Common myeloid progenitor, CD34-positive (primary cell): ENCODE measurements at regions not wholly inside any gene's neighbourhood (a gene's known extent, or its start where the extent isn't known, plus 50 kb on each side); places are given as distances from the start of the nearest gene placed in this dataset.

ENCODE experiments used
- CTCF ChIA-PET: fragments of 350-600 bp; sonication (Branson Sonifier 250); formaldehyde crosslinking; loops from one replicate; lab custom pipeline; 2021; ENCODE audit warnings: antibody characterized with exemption; lab: Charles Lee
- POLR2A ChIA-PET: fragments of 350-600 bp; sonication (Branson Sonifier 250); formaldehyde crosslinking; loops from one replicate; lab custom pipeline; 2021; ENCODE audit warnings: antibody characterized with exemption; lab: Charles Lee
- DNase-seq, 3 donors: peaks; one replicate each; pipeline versions ENCODE4 v3.0.0 to v3.0.0-alpha.2; 2013
- H3K27ac ChIP-seq, 2 experiments: 1 replicate in 1 of 2; 2 replicates in 1 of 2; pipeline ENCODE4 v1.7.0; 2013; ENCODE audit warnings: inconsistent platforms in 2 of 2, low read length in 2 of 2, mild to moderate bottlenecking in 2 of 2, low read depth in 1 of 2, moderate library complexity in 1 of 2; ENCODE audit not compliant: severe bottlenecking in 2 of 2, insufficient read depth in 1 of 2, poor library complexity in 1 of 2
- H3K27me3 ChIP-seq, 5 experiments: replicated peaks in 2 of 5; 1 replicate in 3 of 5; 2 replicates in 2 of 5; pipeline versions ENCODE4 v1.6.1 to v1.7.0; 2013; ENCODE audit warnings: low read length in 4 of 5, mild to moderate bottlenecking in 2 of 5, moderate library complexity in 2 of 5, inconsistent platforms in 1 of 5; ENCODE audit not compliant: insufficient read depth in 5 of 5, control insufficient read depth in 4 of 5
- H3K36me3 ChIP-seq, 4 experiments: 1 replicate in 2 of 4; 2 replicates in 2 of 4; pipeline versions ENCODE4 v1.6.1 to v1.7.0; 2013; ENCODE audit warnings: low read length in 3 of 4, control low read depth in 1 of 4, mild to moderate bottlenecking in 1 of 4; ENCODE audit not compliant: control insufficient read depth in 4 of 4, insufficient read depth in 4 of 4
- H3K4me1 ChIP-seq, 4 experiments: 1 replicate in 3 of 4; 2 replicates in 1 of 4; pipeline versions ENCODE4 v1.6.1 to v1.7.1; 2013; ENCODE audit warnings: low read length in 3 of 4, mild to moderate bottlenecking in 3 of 4, control low read depth in 1 of 4, inconsistent platforms in 1 of 4, moderate library complexity in 1 of 4; ENCODE audit not compliant: control insufficient read depth in 4 of 4, insufficient read depth in 4 of 4; ENCODE audit errors: control extremely low read depth in 1 of 4
- H3K4me3 ChIP-seq, 7 experiments: 1 replicate in 4 of 7; 2 replicates in 3 of 7; pipeline versions ENCODE4 v1.5.1 to v1.7.0; 2013; ENCODE audit warnings: mild to moderate bottlenecking in 7 of 7, low read length in 6 of 7, moderate library complexity in 6 of 7, inconsistent platforms in 2 of 7, low read depth in 2 of 7, control low read depth in 1 of 7; ENCODE audit not compliant: insufficient read depth in 4 of 7, control insufficient read depth in 1 of 7; ENCODE audit errors: extremely low read depth in 1 of 7
- H3K9me3 ChIP-seq, 5 experiments: 1 replicate in 4 of 5; 2 replicates in 1 of 5; pipeline versions ENCODE4 v1.6.1 to v1.7.1; 2013; ENCODE audit warnings: low read length in 4 of 5, mild to moderate bottlenecking in 2 of 5, inconsistent platforms in 1 of 5, low read depth in 1 of 5, moderate library complexity in 1 of 5; ENCODE audit not compliant: control insufficient read depth in 4 of 5, insufficient read depth in 2 of 5; ENCODE audit errors: control extremely low read depth in 1 of 5
- WGBS: methylation state at CpG from one replicate; pipeline ENCODE4 v1.1.5; 2013; ENCODE audit not compliant: insufficient coverage; 5-methylcytosine and 5-hydroxymethylcytosine counted together

- Histone ChIP-seq H3K27ac (no peak overlapping the region), H3K4me3 (no peak overlapping the region), H3K9me3 (peaks cover 0 to 6% (median 0%) of the 10 kb centered on the region in 5 experiments), H3K27me3 (peaks cover 0 to 16% (median 0%) of the 10 kb centered on the region in 5 experiments), H3K36me3 (no peaks in the 10 kb centered on the region), H3K4me1 (peaks cover 0 to 4% (median 0%) of the 10 kb centered on the region in 4 experiments)
- 95% methylated on average over 8 of the region's 8 CpGs for WGBS
- no peak for DNase-seq
- CTCF ChIA-PET, result interaction anchor here (0.7 to 0.9 kb wide), 2 partner anchors 8 to 91 kb away, joined by 3 to 4 read pairs; no protein-coding TSS in a partner anchor
- POLR2A ChIA-PET, result no interaction called here
Measured at GRCh38 chr16:86971251-86971650, 345.9 kb downstream of the C16orf95 start.

GRCh38 chr16:86974120-86974519 lies 343.1 kb downstream of the C16orf95 start:
- WGBS, result 100% methylated on average over 2 of the region's 2 CpGs
- Histone ChIP-seq H3K4me3 (no peak overlapping the region), H3K9me3 (peaks cover 0 to 6% (median 0%) of the 10 kb centered on the region in 5 experiments), H3K27ac (no peak overlapping the region), H3K36me3 (no peaks in the 10 kb centered on the region), H3K4me1 (peaks cover 0 to 4% (median 0%) of the 10 kb centered on the region in 4 experiments), H3K27me3 (peaks cover 0 to 9% (median 0%) of the 10 kb centered on the region in 5 experiments)
- DNase-seq, result no peak
- ChIA-PET CTCF (no interaction called here), POLR2A (no interaction called here)

- no CpG with 5 or more reads among the region's 2 CpGs for WGBS
- Histone ChIP-seq H3K9me3 (peaks cover 0 to 3% (median 0%) of the 10 kb centered on the region in 5 experiments), H3K27me3 (peaks cover 0 to 10% (median 0%) of the 10 kb centered on the region in 5 experiments), H3K36me3 (no peaks in the 10 kb centered on the region), H3K4me1 (no peaks in the 10 kb centered on the region), H3K27ac (no peak overlapping the region), H3K4me3 (no peak overlapping the region)
- ChIA-PET POLR2A (interaction anchor here (1.1 kb wide), 1 partner anchor 72 kb away, joined by 3 read pairs; no protein-coding TSS in a partner anchor), CTCF (no interaction called here)
- peak in 2 of 3 donors; percentile 9 to 48 for DNase-seq
Measured at GRCh38 chr16:86975445-86975844, 341.7 kb downstream of the C16orf95 start.

GRCh38 chr16:86977076-86977676 lies 340.0 kb downstream of the C16orf95 start:
- over 99% methylated on average over 10 of the region's 17 CpGs for WGBS
- peaks cover 0 to 3% (median 0%) of the 10 kb centered on the region in 5 experiments for H3K9me3 ChIP-seq
- no peak overlapping the region for H3K4me3 ChIP-seq
- no peak overlapping the region for H3K27ac ChIP-seq
- H3K36me3 ChIP-seq, result no peaks in the 10 kb centered on the region
- ChIA-PET POLR2A (no interaction called here), CTCF (no interaction called here)
- H3K27me3 ChIP-seq, result peaks cover 0 to 14% (median 0%) of the 10 kb centered on the region in 5 experiments
- no peaks in the 10 kb centered on the region for H3K4me1 ChIP-seq
- DNase-seq, result no peak

GRCh38 chr16:86978445-86979030 lies 338.7 kb downstream of the C16orf95 start:
- Histone ChIP-seq H3K27me3 (peaks cover 0 to 16% (median 0%) of the 10 kb centered on the region in 5 experiments), H3K4me3 (no peak overlapping the region), H3K9me3 (peaks cover 0 to 3% (median 0%) of the 10 kb centered on the region in 5 experiments), H3K4me1 (no peaks in the 10 kb centered on the region), H3K36me3 (no peaks in the 10 kb centered on the region), H3K27ac (no peak overlapping the region)
- CTCF ChIA-PET, result no interaction called here
- no peak for DNase-seq
- POLR2A ChIA-PET, result no interaction called here
- 96% methylated on average over 6 of the region's 12 CpGs for WGBS

GRCh38 chr16:86979061-86979460 lies 338.1 kb downstream of the C16orf95 start:
- WGBS, result 90% methylated on average over 2 of the region's 6 CpGs
- Histone ChIP-seq H3K36me3 (no peaks in the 10 kb centered on the region), H3K27me3 (peaks cover 0 to 11% (median 0%) of the 10 kb centered on the region in 5 experiments), H3K4me3 (no peak overlapping the region), H3K27ac (no peak overlapping the region), H3K9me3 (peaks cover 0 to 2% (median 0%) of the 10 kb centered on the region in 5 experiments), H3K4me1 (no peaks in the 10 kb centered on the region)
- CTCF ChIA-PET, result no interaction called here
- no peak for DNase-seq
- POLR2A ChIA-PET, result no interaction called here

GRCh38 chr16:86979984-86980553 lies 337.1 kb downstream of the C16orf95 start:
- CTCF ChIA-PET, result no interaction called here
- Histone ChIP-seq H3K27me3 (peaks cover 0 to 8% (median 0%) of the 10 kb centered on the region in 5 experiments), H3K36me3 (no peaks in the 10 kb centered on the region), H3K4me1 (no peaks in the 10 kb centered on the region), H3K4me3 (no peak overlapping the region), H3K9me3 (no peaks in the 10 kb centered on the region), H3K27ac (no peak overlapping the region)
- no peak for DNase-seq
- POLR2A ChIA-PET, result interaction anchor here (0.6 kb wide), 2 partner anchors 18 to 83 kb away, joined by 3 read pairs; no protein-coding TSS in a partner anchor
- 88% methylated on average over 1 of the region's 1 CpG for WGBS
